H9 (cell line): ENCODE measurements at regions not wholly inside any gene's neighbourhood (a gene's known extent, or its start where the extent isn't known, plus 50 kb on each side); places are given as distances from the start of the nearest gene placed in this dataset.

Source experiments
- DNase-seq: peaks from one replicate; pipeline ENCODE4 v3.0.0-alpha.2; 2017
- H2AFZ ChIP-seq: one replicate; pipeline ENCODE4 v1.6.1; 2013; ENCODE audit warnings: mild to moderate bottlenecking, low read length, control low read depth, moderate library complexity
- H2AK5ac ChIP-seq: 2 replicates; pipeline ENCODE4 v1.6.1; 2013; ENCODE audit warnings: low read length, control low read depth, mixed read lengths; ENCODE audit not compliant: insufficient read length
- H2BK120ac ChIP-seq: one replicate; pipeline ENCODE4 v1.6.1; 2013; ENCODE audit warnings: low read depth, mild to moderate bottlenecking, low read length, control low read depth, inconsistent platforms; ENCODE audit not compliant: poor library complexity, severe bottlenecking
- H2BK12ac ChIP-seq: 2 replicates; pipeline ENCODE4 v1.6.1; 2013; ENCODE audit warnings: low read length, control low read depth, mixed read lengths, low read depth; ENCODE audit not compliant: insufficient read length
- H2BK15ac ChIP-seq: 2 replicates; pipeline ENCODE4 v1.6.1; 2013; ENCODE audit warnings: low read depth, low read length, control low read depth
- H2BK20ac ChIP-seq: one replicate; pipeline ENCODE4 v1.6.1; 2013; ENCODE audit warnings: low read depth, mild to moderate bottlenecking, low read length, control low read depth, inconsistent platforms; ENCODE audit not compliant: poor library complexity, severe bottlenecking
- H2BK5ac ChIP-seq: 2 replicates; pipeline ENCODE4 v1.6.1; 2013; ENCODE audit warnings: low read length, control low read depth, mixed read lengths; ENCODE audit not compliant: insufficient read length
- H3K14ac ChIP-seq: 2 replicates; pipeline ENCODE4 v1.6.1; 2013; ENCODE audit warnings: low read length, control low read depth; ENCODE audit not compliant: insufficient read depth
- H3K18ac ChIP-seq: 2 replicates; pipeline ENCODE4 v1.6.1; 2013; ENCODE audit warnings: low read depth, mild to moderate bottlenecking, mixed read lengths, low read length, control low read depth; ENCODE audit not compliant: insufficient read length
- H3K23ac ChIP-seq: 2 replicates; pipeline ENCODE4 v1.6.1; 2013; ENCODE audit warnings: low read length, control low read depth, mixed read lengths, low read depth; ENCODE audit not compliant: insufficient read length
- H3K23me2 ChIP-seq: 2 replicates; pipeline ENCODE4 v1.6.1; 2013; ENCODE audit warnings: low read depth, mild to moderate bottlenecking, mixed read lengths, low read length, control low read depth; ENCODE audit not compliant: insufficient read length, poor library complexity, severe bottlenecking
- H3K27ac ChIP-seq: 2 replicates; pipeline ENCODE4 v1.5.1; 2013; ENCODE audit warnings: low read length, control low read depth, mixed read lengths, low read depth; ENCODE audit not compliant: insufficient read length
- H3K27me3 ChIP-seq: 2 replicates; pipeline ENCODE4 v1.6.1; 2013; ENCODE audit warnings: low read length, control low read depth, inconsistent platforms; ENCODE audit not compliant: insufficient read depth
- H3K4ac ChIP-seq: 2 replicates; pipeline ENCODE4 v1.6.1; 2013; ENCODE audit warnings: low read depth, mild to moderate bottlenecking, control low read depth, inconsistent platforms, low read length, moderate library complexity
- H3K4me1 ChIP-seq: 2 replicates; pipeline ENCODE4 v1.6.1; 2013; ENCODE audit warnings: low read length, control low read depth, inconsistent platforms; ENCODE audit not compliant: insufficient read depth
- H3K4me2 ChIP-seq: 2 replicates; pipeline ENCODE4 v1.6.1; 2013; ENCODE audit warnings: low read length, control low read depth, mixed read lengths; ENCODE audit not compliant: insufficient read length, insufficient read depth
- H3K56ac ChIP-seq: 2 replicates; pipeline ENCODE4 v1.6.1; 2013; ENCODE audit warnings: low read depth, mild to moderate bottlenecking, mixed read lengths, low read length, control low read depth; ENCODE audit not compliant: insufficient read length
- H3K79me1 ChIP-seq: 2 replicates; pipeline ENCODE4 v1.6.1; 2013; ENCODE audit warnings: low read depth, mild to moderate bottlenecking, moderate library complexity, low read length, control low read depth, inconsistent platforms; ENCODE audit not compliant: insufficient read depth, poor library complexity, severe bottlenecking
- H3K79me2 ChIP-seq: 2 replicates; pipeline ENCODE4 v1.6.1; 2013; ENCODE audit warnings: low read length, control low read depth, inconsistent platforms; ENCODE audit not compliant: insufficient read depth
- H3K9ac ChIP-seq: 2 replicates; pipeline ENCODE4 v1.6.1; 2013; ENCODE audit warnings: low read length, control low read depth, mixed read lengths; ENCODE audit not compliant: insufficient read length; ENCODE audit errors: extremely low read depth
- H3K9me3 ChIP-seq: one replicate; pipeline ENCODE4 v1.6.1; 2013; ENCODE audit warnings: low read depth, low read length, inconsistent platforms; ENCODE audit not compliant: control insufficient read depth
- H3T11ph ChIP-seq: one replicate; pipeline ENCODE4 v1.6.1; 2013; ENCODE audit warnings: mild to moderate bottlenecking, low read length, control low read depth, inconsistent platforms
- H4K20me1 ChIP-seq: one replicate; pipeline ENCODE4 v1.6.1; 2013; ENCODE audit not compliant: control insufficient read depth, insufficient read length, insufficient read depth
- H4K5ac ChIP-seq: 2 replicates; pipeline ENCODE4 v1.6.1; 2013; ENCODE audit warnings: low read depth, mild to moderate bottlenecking, mixed read lengths, low read length, control low read depth; ENCODE audit not compliant: insufficient read length
- H4K8ac ChIP-seq: replicated peaks from 2 replicates; pipeline ENCODE4 v1.6.1; 2013; ENCODE audit warnings: low read length, control low read depth, mixed read lengths, low read depth; ENCODE audit not compliant: insufficient read length
- H4K91ac ChIP-seq: 2 replicates; pipeline ENCODE4 v1.6.1; 2013; ENCODE audit warnings: low read depth, mild to moderate bottlenecking, moderate library complexity, mixed read lengths, low read length, control low read depth; ENCODE audit not compliant: insufficient read length
- H3K27ac Mint-ChIP-seq, 3 experiments: 2 replicates in 2 of 3; 3 replicates in 1 of 3; pipeline ENCODE4 v1.8.0; 2020 to 2021; ENCODE audit warnings: mixed read lengths in 3 of 3, mild to moderate bottlenecking in 1 of 3, moderate library complexity in 1 of 3
- H3K27me3 Mint-ChIP-seq: 2 replicates; pipeline ENCODE4 v1.8.0; 2021; ENCODE audit warnings: low read depth, mild to moderate bottlenecking, moderate library complexity, mixed read lengths
- H3K36me3 Mint-ChIP-seq, 3 experiments: 2 replicates in 2 of 3; 3 replicates in 1 of 3; pipeline ENCODE4 v1.8.0; 2020 to 2021; ENCODE audit warnings: low read depth in 3 of 3, mixed read lengths in 3 of 3; ENCODE audit not compliant: insufficient read depth in 1 of 3
- H3K4me1 Mint-ChIP-seq, 2 experiments: 2 replicates each; pipeline ENCODE4 v1.8.0; 2020; ENCODE audit warnings: mixed read lengths in 2 of 2
- H3K4me3 Mint-ChIP-seq, 2 experiments: 2 replicates in 1 of 2; 3 replicates in 1 of 2; pipeline ENCODE4 v1.8.0; 2020 to 2021; ENCODE audit warnings: mild to moderate bottlenecking in 2 of 2, mixed read lengths in 2 of 2, moderate library complexity in 1 of 2
- H3K9me3 Mint-ChIP-seq, 2 experiments: 2 replicates in 1 of 2; 3 replicates in 1 of 2; pipeline ENCODE4 v1.8.0; 2020; ENCODE audit warnings: mild to moderate bottlenecking in 2 of 2, mixed read lengths in 2 of 2, moderate library complexity in 1 of 2
- CTCF ChIP-seq: fragments of 200-600 bp; sonication (generic); conservative IDR thresholded peaks from 3 replicates; pipeline ENCODE4 v1.8.0; 2021; ENCODE audit warnings: antibody characterized with exemption, mild to moderate bottlenecking
- WGBS: extraction: QIAGEN DNeasy Blood & Tissue Kit; methylation state at CpG from one replicate; pipeline ENCODE4 v1.1.7; 2013; ENCODE audit warnings: missing lambda C conversion rate, low lambda C conversion rate, mixed read lengths; ENCODE audit not compliant: insufficient read length; ENCODE audit errors: extremely low coverage; 5-methylcytosine and 5-hydroxymethylcytosine counted together

- Histone ChIP-seq H4K91ac (no peak overlapping the region), H3K4me1 (no peaks in the 10 kb centered on the region), H3K56ac (no peak overlapping the region), H3K9me3 (no peaks in the 10 kb centered on the region), H3K79me1 (no peaks in the 10 kb centered on the region), H3K9ac (no peak overlapping the region), H3K23ac (no peak overlapping the region), H3K27ac (no peak overlapping the region), H4K20me1 (no peaks in the 10 kb centered on the region), H2BK12ac (no peak overlapping the region), H3K4me2 (no peak overlapping the region), H3K23me2 (no peaks in the 10 kb centered on the region), H2AK5ac (no peak overlapping the region), H3K18ac (no peak overlapping the region), H2BK5ac (no peak overlapping the region), H4K5ac (no peak overlapping the region), H3K79me2 (no peaks in the 10 kb centered on the region), H2BK120ac (no peak overlapping the region), H3T11ph (no peak overlapping the region), H3K14ac (no peak overlapping the region), H2AFZ (no peak overlapping the region), H3K4ac (no peak overlapping the region), H2BK20ac (no peak overlapping the region), H4K8ac (no peak overlapping the region), H2BK15ac (no peak overlapping the region), H3K27me3 (no peaks in the 10 kb centered on the region)
- no peak for TF ChIP-seq CTCF
- H3K4me3 Mint-ChIP-seq = no peak overlapping the region
- DNase-seq = no peak
- H3K9me3 Mint-ChIP-seq = no peaks in the 10 kb centered on the region
- H3K27me3 Mint-ChIP-seq = no peaks in the 10 kb centered on the region; the same call in 1 of the 2 replicates
- H3K27ac Mint-ChIP-seq = no peak overlapping the region
- H3K4me1 Mint-ChIP-seq = no peaks in the 10 kb centered on the region
- WGBS = no CpG with 5 or more reads among the region's 5 CpGs
- H3K36me3 Mint-ChIP-seq = no peaks in the 10 kb centered on the region
Observed at GRCh38 chr6:115681978-115682775, 378.5 kb downstream of the FRK start.
